ENCODE measurements at regions not wholly inside any gene's neighbourhood (a gene's known extent, or its start where the extent isn't known, plus 50 kb on each side); places are given as distances from the start of the nearest gene placed in this dataset.

- TF ChIP-seq RBBP5 (IDR thresholded peaks at IDR 0.05; ENCODE audit: borderline replicate concordance, low read depth, low read length): no peak
These were observed 61.2 kb upstream of the TNR start (continued) for GRCh38 chr1:175804561-175804960.
